HG02973 (cell line): ENCODE measurements at regions not wholly inside any gene's neighbourhood (a gene's known extent, or its start where the extent isn't known, plus 50 kb on each side); places are given as distances from the start of the nearest gene placed in this dataset.
"Not testable (repeated sequence)": the region's sequence is repeated elsewhere in the genome, so short reads cannot be mapped to it uniquely, and the experiment has no call there.

Experiments
- ATAC-seq: cut with Tn5 transposase; IDR thresholded peaks from one replicate; pipeline ENCODE4 v1.9.1; 2021; ENCODE audit warnings: moderate library complexity; ENCODE audit not compliant: unreplicated experiment

- no peak for ATAC-seq
These were observed 684.3 kb downstream of the QKI start for GRCh38 chr6:164098857-164099267.

GRCh38 chr6:164097551-164098398, 683.3 kb downstream of the QKI start:
- no peak for ATAC-seq

- ATAC-seq, result no peak
These were observed 682.5 kb downstream of the QKI start for GRCh38 chr6:164097056-164097455.

- ATAC-seq, result no peak
These were observed 680.5 kb downstream of the QKI start for GRCh38 chr6:164095056-164095455.

- ATAC-seq, result no peak
These were observed 673.4 kb downstream of the QKI start for GRCh38 chr6:164087870-164088269.

GRCh38 chr6:164087211-164087610, 672.7 kb downstream of the QKI start:
- ATAC-seq, result no peak

- no peak for ATAC-seq
These were observed 671.8 kb downstream of the QKI start for GRCh38 chr6:164086076-164086887.

GRCh38 chr6:164085091-164086075, 670.9 kb downstream of the QKI start:
- ATAC-seq, result no peak

GRCh38 chr6:164079275-164079600, 664.7 kb downstream of the QKI start:
- ATAC-seq, result no peak

- no peak for ATAC-seq
These were observed 664.2 kb downstream of the QKI start for GRCh38 chr6:164078532-164079274.

- ATAC-seq, result not testable (repeated sequence)
These were observed 662.5 kb downstream of the QKI start for GRCh38 chr6:164076818-164077532.

GRCh38 chr6:164075981-164076615, 661.6 kb downstream of the QKI start:
- no peak for ATAC-seq

GRCh38 chr6:164072240-164072666, 657.7 kb downstream of the QKI start:
- no peak for ATAC-seq

- ATAC-seq, result no peak
These were observed 655.0 kb downstream of the QKI start for GRCh38 chr6:164069350-164069990.

- no peak for ATAC-seq
These were observed 654.0 kb downstream of the QKI start for GRCh38 chr6:164068527-164068926.

GRCh38 chr6:164066766-164067165, 652.2 kb downstream of the QKI start:
- no peak for ATAC-seq

GRCh38 chr6:164066335-164066734, 651.8 kb downstream of the QKI start:
- ATAC-seq, result no peak

GRCh38 chr6:164063346-164063745, 648.8 kb downstream of the QKI start:
- no peak for ATAC-seq

GRCh38 chr6:164062872-164063271, 648.4 kb downstream of the QKI start:
- no peak for ATAC-seq
